ENCODE measurements at regions not wholly inside any gene's neighbourhood (a gene's known extent, or its start where the extent isn't known, plus 50 kb on each side); places are given as distances from the start of the nearest gene placed in this dataset.

DNA sequence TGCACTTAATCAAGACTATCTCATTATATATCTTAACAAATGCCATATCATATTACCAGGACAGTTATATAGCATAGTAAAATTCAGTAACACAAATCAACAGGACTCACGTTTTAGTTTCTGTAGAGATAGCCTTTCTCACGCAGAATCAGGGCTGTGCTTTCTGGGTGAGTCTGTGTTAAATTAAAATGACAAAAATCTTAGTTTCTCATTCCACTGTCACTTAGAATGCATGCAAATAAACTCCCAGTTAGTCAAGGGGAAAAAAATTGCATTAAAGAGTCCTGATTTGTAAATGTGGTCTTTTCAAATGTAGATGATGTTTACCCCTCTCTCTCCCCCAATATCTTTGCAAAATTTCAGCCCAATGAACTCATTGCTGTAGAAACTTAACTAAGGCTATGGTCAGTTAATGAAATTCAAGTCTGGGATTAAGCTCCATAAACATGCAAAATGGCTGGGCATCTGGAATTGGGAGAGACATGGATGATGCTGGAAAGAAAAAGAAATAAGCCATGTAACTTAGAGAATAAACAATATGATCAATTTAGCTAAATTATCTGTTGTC lies 77.8 kb upstream of the MGAT4C start:
- TF ChIP-seq, protein P1, sequence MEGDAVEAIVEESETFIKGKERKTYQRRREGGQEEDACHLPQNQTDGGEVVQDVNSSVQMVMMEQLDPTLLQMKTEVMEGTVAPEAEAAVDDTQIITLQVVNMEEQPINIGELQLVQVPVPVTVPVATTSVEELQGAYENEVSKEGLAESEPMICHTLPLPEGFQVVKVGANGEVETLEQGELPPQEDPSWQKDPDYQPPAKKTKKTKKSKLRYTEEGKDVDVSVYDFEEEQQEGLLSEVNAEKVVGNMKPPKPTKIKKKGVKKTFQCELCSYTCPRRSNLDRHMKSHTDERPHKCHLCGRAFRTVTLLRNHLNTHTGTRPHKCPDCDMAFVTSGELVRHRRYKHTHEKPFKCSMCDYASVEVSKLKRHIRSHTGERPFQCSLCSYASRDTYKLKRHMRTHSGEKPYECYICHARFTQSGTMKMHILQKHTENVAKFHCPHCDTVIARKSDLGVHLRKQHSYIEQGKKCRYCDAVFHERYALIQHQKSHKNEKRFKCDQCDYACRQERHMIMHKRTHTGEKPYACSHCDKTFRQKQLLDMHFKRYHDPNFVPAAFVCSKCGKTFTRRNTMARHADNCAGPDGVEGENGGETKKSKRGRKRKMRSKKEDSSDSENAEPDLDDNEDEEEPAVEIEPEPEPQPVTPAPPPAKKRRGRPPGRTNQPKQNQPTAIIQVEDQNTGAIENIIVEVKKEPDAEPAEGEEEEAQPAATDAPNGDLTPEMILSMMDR (IDR thresholded peaks at IDR 0.05; ENCODE audit: control extremely low read depth, extremely low read depth, low read depth, missing control alignments): no peak
- ChIA-PET CTCF (no interaction called here), POLR2A (no interaction called here)

DNA sequence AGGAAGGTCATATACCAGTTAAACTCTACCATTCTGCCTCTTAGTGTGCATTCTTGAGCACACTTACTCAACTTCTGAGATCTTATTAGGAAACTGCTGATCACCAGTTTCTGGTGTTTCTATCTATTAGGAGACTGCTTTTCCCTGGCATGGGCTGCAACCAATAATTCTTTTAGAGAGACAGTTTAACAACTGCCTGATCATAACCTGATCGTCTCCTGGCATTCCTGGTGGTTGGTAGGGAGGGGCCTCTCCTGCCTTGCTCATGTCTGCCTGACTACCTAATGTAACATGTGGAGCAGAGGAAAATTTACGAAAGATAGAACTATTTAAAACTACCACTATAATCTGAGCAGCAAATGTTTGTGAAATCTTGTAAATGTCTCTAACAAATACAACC lies 75.3 kb upstream of the MGAT4C start:
- TF ChIP-seq, protein P1 (IDR thresholded peaks at IDR 0.05; ENCODE audit: control extremely low read depth, extremely low read depth, low read depth, missing control alignments): no peak
- CTCF ChIA-PET: no interaction called here
- DNase-seq (ENCODE audit: extremely low spot score): no peak
- POLR2A ChIA-PET: no interaction called here

More for the DNA sequence above, 77.8 kb upstream of the MGAT4C start:
- no peak for DNase-seq (ENCODE audit: extremely low spot score)

DNA sequence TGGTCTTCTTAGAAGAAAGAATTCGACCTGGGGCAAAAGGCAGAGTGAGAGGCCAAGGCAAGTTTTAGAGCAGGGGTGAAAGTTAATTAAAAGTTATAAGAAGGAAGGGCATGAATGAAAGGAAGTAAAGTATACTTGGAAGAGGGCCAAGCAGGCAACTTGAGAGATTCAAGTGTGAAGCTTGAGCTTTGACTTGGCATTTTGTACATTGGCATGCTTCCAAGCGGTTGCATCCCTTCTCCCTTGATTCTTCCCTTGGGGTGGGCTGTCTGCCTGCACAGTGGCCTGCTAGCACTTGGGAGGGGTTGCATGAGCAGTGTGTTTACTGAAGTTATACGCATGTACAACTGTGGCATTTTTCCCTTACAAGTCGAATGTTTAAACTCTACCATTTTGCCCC lies 74.8 kb upstream of the MGAT4C start:
- POLR2A ChIA-PET: no interaction called here
- TF ChIP-seq, protein P1 (IDR thresholded peaks at IDR 0.05; ENCODE audit: control extremely low read depth, extremely low read depth, low read depth, missing control alignments): no peak
- DNase-seq (ENCODE audit: extremely low spot score): no peak
- CTCF ChIA-PET: no interaction called here

DNA sequence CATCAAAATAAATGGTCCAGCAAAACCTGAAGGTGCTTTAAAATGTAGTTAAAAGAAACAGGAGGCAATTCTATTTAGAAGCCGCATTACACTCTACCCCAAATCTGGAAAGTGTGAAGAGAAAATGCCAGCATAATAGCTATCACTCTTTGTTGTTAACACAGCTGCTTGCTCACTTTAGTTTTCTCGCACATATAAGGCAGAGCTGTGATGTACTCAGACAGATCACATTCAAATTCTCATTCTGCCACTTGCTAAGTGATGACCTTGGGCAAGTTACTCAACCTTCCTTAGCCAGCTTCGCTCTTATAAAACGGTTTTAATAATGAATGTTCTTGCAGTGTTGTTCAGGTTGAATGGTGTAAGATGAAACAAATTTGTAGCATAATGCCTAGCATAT lies 56.0 kb upstream of the MGAT4C start:
- CTCF ChIA-PET: interaction anchor here (1.4 to 1.6 kb wide), 2 partner anchors 11 to 20 kb away, joined by 3 read pairs; no protein-coding TSS in a partner anchor
- POLR2A ChIA-PET: no interaction called here
- DNase-seq (ENCODE audit: extremely low spot score): no peak
- TF ChIP-seq, protein P1 (IDR thresholded peaks at IDR 0.05; ENCODE audit: control extremely low read depth, extremely low read depth, low read depth, missing control alignments): no peak
